Loucy (cell line): ENCODE measurements at regions not wholly inside any gene's neighbourhood (a gene's known extent, or its start where the extent isn't known, plus 50 kb on each side); places are given as distances from the start of the nearest gene placed in this dataset.

Experiments used
- H2AFZ ChIP-seq: fragments of 200-600 bp; sonication (generic); 2 replicates; pipeline ENCODE4 v1.6.0; 2016; ENCODE audit warnings: antibody characterized with exemption, mild to moderate bottlenecking, low read length, moderate library complexity
- H3F3A ChIP-seq: fragments of 200-600 bp; 2 replicates; pipeline ENCODE4 v1.6.0; 2016; ENCODE audit warnings: antibody characterized with exemption, low read depth, mild to moderate bottlenecking
- H3K27me3 ChIP-seq: fragments of 200-600 bp; sonication (generic); 2 replicates; pipeline ENCODE4 v1.6.1; 2014; ENCODE audit warnings: low read length, mild to moderate bottlenecking; ENCODE audit not compliant: insufficient read depth, poor library complexity, severe bottlenecking
- H3K36me3 ChIP-seq: fragments of 200-600 bp; sonication (generic); 2 replicates; pipeline ENCODE4 v1.6.1; 2016; ENCODE audit warnings: low read length; ENCODE audit not compliant: insufficient read depth
- H3K4me1 ChIP-seq: fragments of 200-600 bp; sonication (generic); 2 replicates; pipeline ENCODE4 v1.5.1; 2014; ENCODE audit warnings: low read length, mild to moderate bottlenecking; ENCODE audit not compliant: insufficient read depth, poor library complexity, severe bottlenecking
- H3K4me2 ChIP-seq: fragments of 200-600 bp; sonication (generic); 2 replicates; pipeline ENCODE4 v1.6.0; 2014; ENCODE audit warnings: antibody characterized with exemption, low read length, low read depth, mild to moderate bottlenecking; ENCODE audit not compliant: poor library complexity, severe bottlenecking
- H3K4me3 ChIP-seq: fragments of 200-600 bp; sonication (generic); 2 replicates; pipeline ENCODE4 v1.5.1; 2014; ENCODE audit warnings: low read length, mild to moderate bottlenecking, mixed read lengths; ENCODE audit not compliant: poor library complexity, severe bottlenecking
- H3K79me2 ChIP-seq: fragments of 200-600 bp; sonication (generic); 2 replicates; pipeline ENCODE4 v1.6.1; 2014; ENCODE audit warnings: low read length; ENCODE audit not compliant: insufficient read depth
- H3K9ac ChIP-seq: fragments of 200-600 bp; sonication (generic); 2 replicates; pipeline ENCODE4 v1.6.0; 2014; ENCODE audit warnings: mild to moderate bottlenecking, low read depth, low read length, moderate library complexity; ENCODE audit not compliant: poor library complexity, severe bottlenecking
- H3K9me2 ChIP-seq: fragments of 200-600 bp; sonication (generic); replicated peaks from 2 replicates; pipeline ENCODE4 v1.6.1; 2016; ENCODE audit warnings: low read depth, low read length, mixed read lengths
- H3K9me3 ChIP-seq: fragments of 200-600 bp; sonication (generic); 2 replicates; pipeline ENCODE4 v1.6.1; 2014; ENCODE audit warnings: mild to moderate bottlenecking, antibody characterized with exemption, low read length, low read depth; ENCODE audit not compliant: insufficient read depth
- H4K20me1 ChIP-seq: fragments of 200-600 bp; sonication (generic); 2 replicates; pipeline ENCODE4 v1.6.0; 2014; ENCODE audit warnings: antibody characterized with exemption, low read length, mild to moderate bottlenecking; ENCODE audit not compliant: insufficient read depth, poor library complexity, severe bottlenecking
- EZH2phosphoT487 ChIP-seq: fragments of 200-600 bp; IDR thresholded peaks from 2 replicates; pipeline ENCODE4 v1.6.1; 2018; ENCODE audit warnings: antibody characterized with exemption, mild to moderate bottlenecking, moderate library complexity, borderline replicate concordance
- TF ChIP-seq, protein P1 (sequence below): fragments of 200-600 bp; sonication (generic); conservative IDR thresholded peaks from 2 replicates; pipeline ENCODE4 v1.5.1; 2014; ENCODE audit warnings: mild to moderate bottlenecking, antibody characterized with exemption, low read length

GRCh38 chr10:4431114-4431863 is 394.7 kb upstream of the AKR1E2 start:
- TF ChIP-seq, protein P1, sequence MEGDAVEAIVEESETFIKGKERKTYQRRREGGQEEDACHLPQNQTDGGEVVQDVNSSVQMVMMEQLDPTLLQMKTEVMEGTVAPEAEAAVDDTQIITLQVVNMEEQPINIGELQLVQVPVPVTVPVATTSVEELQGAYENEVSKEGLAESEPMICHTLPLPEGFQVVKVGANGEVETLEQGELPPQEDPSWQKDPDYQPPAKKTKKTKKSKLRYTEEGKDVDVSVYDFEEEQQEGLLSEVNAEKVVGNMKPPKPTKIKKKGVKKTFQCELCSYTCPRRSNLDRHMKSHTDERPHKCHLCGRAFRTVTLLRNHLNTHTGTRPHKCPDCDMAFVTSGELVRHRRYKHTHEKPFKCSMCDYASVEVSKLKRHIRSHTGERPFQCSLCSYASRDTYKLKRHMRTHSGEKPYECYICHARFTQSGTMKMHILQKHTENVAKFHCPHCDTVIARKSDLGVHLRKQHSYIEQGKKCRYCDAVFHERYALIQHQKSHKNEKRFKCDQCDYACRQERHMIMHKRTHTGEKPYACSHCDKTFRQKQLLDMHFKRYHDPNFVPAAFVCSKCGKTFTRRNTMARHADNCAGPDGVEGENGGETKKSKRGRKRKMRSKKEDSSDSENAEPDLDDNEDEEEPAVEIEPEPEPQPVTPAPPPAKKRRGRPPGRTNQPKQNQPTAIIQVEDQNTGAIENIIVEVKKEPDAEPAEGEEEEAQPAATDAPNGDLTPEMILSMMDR = no peak
- TF ChIP-seq EZH2phosphoT487 = no peak
- no peaks in the 10 kb centered on the region for H3K4me1 ChIP-seq
- H3K9me3 ChIP-seq = no peaks in the 10 kb centered on the region
- no peak overlapping the region for H3K4me2 ChIP-seq
- no peaks in the 10 kb centered on the region for H3K9me2 ChIP-seq
- H3K36me3 ChIP-seq = no peaks in the 10 kb centered on the region
- no peaks in the 10 kb centered on the region for H4K20me1 ChIP-seq
- H3K79me2 ChIP-seq = no peaks in the 10 kb centered on the region
- no peak overlapping the region for H3K4me3 ChIP-seq
- no peaks in the 10 kb centered on the region for H3K27me3 ChIP-seq
- no peaks in the 10 kb centered on the region for H3F3A ChIP-seq
- no peak overlapping the region for H3K9ac ChIP-seq
- no peak overlapping the region for H2AFZ ChIP-seq

GRCh38 chr10:4429571-4429970 is 396.4 kb upstream of the AKR1E2 start:
- no peaks in the 10 kb centered on the region for H3K79me2 ChIP-seq
- H2AFZ ChIP-seq = no peak overlapping the region
- H3K36me3 ChIP-seq = no peaks in the 10 kb centered on the region
- no peak overlapping the region for H3K9ac ChIP-seq
- H3K4me1 ChIP-seq = no peaks in the 10 kb centered on the region
- no peaks in the 10 kb centered on the region for H3F3A ChIP-seq
- no peaks in the 10 kb centered on the region for H3K9me2 ChIP-seq
- TF ChIP-seq, protein P1 = no peak
- no peak for TF ChIP-seq EZH2phosphoT487
- no peak overlapping the region for H3K4me2 ChIP-seq
- no peaks in the 10 kb centered on the region for H4K20me1 ChIP-seq
- H3K4me3 ChIP-seq = no peak overlapping the region
- no peaks in the 10 kb centered on the region for H3K27me3 ChIP-seq
- no peaks in the 10 kb centered on the region for H3K9me3 ChIP-seq

DNA sequence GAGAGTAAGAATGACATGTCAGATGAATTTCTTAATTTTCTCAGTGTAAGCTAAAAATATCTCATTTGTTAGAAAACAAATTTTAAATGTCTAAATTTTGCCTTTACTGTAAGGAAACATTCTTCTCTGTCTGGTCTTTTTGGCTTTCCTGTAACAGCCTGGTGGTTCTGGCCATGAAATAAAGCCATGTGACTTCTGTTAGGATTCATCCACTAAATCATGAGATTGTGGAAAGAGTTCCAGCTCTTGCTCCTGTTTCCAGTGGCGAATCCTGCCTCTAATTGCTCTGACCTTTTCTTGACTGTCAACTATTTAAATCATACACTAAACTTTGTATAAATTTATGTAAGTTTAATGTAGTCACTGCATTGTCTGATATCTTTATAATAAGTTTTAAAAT is 398.5 kb upstream of the AKR1E2 start:
- Histone ChIP-seq H4K20me1 (no peaks in the 10 kb centered on the region), H3K27me3 (no peaks in the 10 kb centered on the region), H3K4me3 (no peak overlapping the region), H3K4me1 (no peaks in the 10 kb centered on the region), H2AFZ (no peak overlapping the region), H3K9me3 (no peaks in the 10 kb centered on the region), H3K9ac (no peak overlapping the region), H3F3A (no peaks in the 10 kb centered on the region), H3K9me2 (no peaks in the 10 kb centered on the region), H3K4me2 (no peak overlapping the region), H3K79me2 (no peaks in the 10 kb centered on the region), H3K36me3 (no peaks in the 10 kb centered on the region)
- no peak for TF ChIP-seq EZH2phosphoT487
- TF ChIP-seq, protein P1 = no peak
